ENCODE measurements at regions not wholly inside any gene's neighbourhood (a gene's known extent, or its start where the extent isn't known, plus 50 kb on each side); places are given as distances from the start of the nearest gene placed in this dataset.

- TF ChIP-seq CTCF (conservative IDR thresholded peaks at IDR 0.05) (no peak), ZFX (IDR thresholded peaks at IDR 0.05) (no peak)
Measured at GRCh38 chr7:142372727-142373126, 114.9 kb upstream of the PRSS58 start.
